Stimulated activated CD4-positive, alpha-beta T cell treated with anti-CD3 and anti-CD28 coated beads, Interleukin-12 subunit alpha, Interleukin-12 subunit beta, amount 100 ng/mL, for 48 hours (primary cell): ENCODE measurements at regions not wholly inside any gene's neighbourhood (a gene's known extent, or its start where the extent isn't known, plus 50 kb on each side); places are given as distances from the start of the nearest gene placed in this dataset.
A peak's percentile ranks its signal among the peaks of the same experiment; 100 is the strongest.

Experiments
- DNase-seq, 3 donors: peaks; one replicate each; pipeline ENCODE4 v3.0.0-alpha.2; 2020; ENCODE audit warnings: low read depth in 2 of 3, low spot score in 1 of 3

DNA sequence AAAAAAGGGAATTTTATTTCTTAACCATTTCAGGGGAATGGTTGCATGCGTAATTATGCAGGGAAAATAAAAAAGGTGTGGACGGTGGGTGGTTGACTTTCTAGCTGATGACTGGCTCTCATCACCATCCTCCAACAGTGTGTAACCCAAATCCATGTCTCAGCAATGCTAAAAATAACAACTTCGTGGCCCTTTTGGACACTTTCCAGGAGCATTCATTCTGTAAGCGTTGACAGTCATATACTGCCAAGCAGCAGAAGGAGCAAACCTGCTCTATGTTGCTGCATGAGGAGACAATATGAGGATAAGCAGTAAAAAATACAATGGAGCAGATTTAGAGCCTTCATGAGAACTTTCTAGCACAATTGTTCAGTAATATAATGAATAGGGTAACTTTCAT is 189.1 kb downstream of the ANXA2 start:
- no peak for DNase-seq

DNA sequence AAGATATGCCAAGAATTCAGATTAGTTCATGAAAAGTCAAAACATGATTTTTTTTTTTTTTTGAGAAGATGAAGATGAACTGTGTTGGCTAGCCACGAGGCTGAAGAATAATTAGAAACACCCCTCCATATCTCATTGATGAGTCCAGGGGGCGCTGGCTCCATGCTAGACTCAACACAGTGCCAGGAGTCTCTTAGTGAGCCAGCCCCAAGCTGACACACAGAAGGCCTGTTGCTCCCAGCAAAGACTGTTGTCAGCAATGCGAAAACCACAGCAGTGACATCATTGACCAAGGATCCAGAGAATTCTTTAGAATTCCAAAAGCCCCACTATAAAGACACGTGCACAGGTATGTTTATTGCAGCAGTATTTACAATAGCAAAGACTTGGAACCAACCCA is 185.2 kb downstream of the ANXA2 start:
- DNase-seq = no peak

DNA sequence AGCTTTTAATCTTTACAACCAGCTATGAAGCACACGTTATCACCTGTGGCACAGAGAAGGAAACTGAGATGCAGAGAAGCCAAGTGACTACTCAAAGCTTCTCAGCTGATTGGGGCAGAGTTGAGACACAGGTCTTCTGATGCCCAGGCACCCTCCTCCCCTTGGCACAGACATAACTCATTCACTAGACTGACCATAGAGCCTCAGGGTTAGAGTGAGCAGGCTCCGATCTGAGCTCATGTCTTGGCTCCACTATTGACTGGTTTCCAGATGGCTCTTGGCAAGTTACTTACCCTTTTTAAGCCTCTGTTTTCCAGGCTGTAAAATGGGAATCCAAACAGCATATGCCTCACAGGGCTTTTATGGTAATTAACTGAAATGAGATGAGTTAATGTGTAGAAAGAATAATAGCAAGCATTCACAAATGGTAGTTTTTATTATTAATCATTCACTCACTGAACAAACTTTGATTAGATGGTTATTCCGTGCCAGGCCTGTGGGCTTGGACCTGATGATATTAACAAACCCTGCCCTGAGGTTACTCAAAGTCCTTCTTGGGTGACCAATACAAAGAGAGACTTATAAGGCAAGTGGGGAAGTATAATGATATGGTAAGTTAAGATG is 184.3 kb downstream of the ANXA2 start:
- DNase-seq = no peak

DNA sequence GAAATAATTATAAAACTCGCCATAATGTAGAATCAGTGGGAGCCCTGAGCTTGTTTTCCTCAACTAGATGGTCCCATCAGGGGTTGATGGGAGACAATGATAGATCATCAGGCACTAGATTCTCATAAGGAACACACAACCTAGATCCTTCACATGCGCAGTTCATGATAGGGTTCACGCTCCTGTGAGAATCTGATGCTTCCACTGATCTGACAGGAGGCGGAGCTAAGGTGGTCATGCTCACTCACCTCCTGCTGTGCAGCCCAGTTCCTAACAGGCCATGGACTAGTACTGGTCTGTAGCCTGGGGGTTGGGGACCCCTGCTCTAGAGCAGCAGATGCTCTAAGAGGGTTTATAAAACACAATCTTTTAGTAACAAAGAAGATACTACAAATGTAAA is 183.6 kb downstream of the ANXA2 start:
- no peak for DNase-seq

DNA sequence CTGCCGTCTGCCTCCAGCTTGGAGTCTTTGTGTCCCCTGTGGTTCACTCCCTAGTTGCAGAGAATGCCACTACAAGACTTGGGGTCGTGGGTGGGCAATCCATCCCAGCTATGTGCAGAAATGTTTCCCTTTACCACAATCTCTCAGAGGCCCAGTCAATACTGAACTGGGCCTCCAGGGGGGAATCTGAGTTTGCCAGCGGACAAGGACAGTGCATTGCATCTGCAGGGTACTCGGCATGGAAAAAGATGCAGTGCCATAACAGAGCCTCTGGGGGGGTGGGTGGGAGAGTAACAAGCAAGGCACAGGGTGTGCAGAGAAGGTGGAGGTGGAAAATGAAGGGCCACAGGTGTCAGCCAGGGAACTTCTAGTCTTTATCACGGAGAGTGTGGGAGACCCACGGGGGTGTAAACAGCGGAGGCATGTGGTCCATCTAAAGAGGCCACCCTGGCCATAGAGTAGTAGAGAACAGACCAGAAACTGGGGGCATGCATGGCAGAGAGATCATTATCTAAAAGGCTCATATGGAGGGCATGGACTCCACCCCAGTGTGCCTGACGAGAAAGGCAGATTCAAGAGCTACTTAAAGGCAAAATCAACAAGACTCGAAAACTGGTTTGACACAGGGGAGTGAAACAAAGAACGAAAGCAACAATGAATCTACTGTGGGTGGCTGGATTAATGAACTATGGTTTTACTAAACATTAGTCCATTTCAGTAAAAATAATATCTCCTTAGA is 182.4 kb downstream of the ANXA2 start:
- no peak for DNase-seq

DNA sequence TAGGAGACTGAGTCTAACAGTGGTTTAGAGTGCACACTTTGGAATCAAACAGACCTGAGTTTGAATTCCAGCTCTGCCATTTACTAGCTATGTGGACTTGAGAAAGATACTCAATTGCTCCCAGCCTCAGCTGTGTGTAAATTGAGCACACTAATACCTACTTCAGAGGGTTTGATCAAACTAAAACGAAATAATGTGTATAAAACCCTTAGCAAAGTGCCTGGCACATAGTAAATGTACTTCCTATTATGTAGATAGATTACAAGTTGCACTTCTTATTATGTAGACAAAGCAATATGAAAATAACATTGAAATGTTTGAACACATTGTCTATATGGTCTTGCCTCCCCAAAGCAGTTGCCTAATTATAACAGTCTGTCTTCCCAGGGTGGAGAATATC is 180.6 kb downstream of the ANXA2 start:
- DNase-seq = no peak

DNA sequence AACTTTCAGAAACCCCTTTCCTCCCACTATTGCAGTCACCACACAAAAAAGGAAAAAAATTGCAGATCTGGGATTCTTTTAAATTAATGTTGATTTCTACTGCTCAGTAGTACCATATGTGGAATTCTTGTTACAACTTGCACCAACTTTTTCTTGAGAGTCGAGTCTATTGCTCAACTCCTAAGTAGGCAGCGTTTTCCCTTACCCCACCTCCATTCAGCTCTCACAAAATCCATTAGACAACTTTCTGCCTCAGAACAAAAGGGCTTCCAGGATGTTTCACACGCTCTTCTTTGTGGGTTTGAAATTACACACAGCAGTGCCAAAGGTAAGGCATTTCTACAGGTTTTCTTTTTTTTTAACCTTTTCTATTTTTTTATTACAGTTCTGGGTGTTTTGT is 179.5 kb downstream of the ANXA2 start:
- DNase-seq = no peak

DNA sequence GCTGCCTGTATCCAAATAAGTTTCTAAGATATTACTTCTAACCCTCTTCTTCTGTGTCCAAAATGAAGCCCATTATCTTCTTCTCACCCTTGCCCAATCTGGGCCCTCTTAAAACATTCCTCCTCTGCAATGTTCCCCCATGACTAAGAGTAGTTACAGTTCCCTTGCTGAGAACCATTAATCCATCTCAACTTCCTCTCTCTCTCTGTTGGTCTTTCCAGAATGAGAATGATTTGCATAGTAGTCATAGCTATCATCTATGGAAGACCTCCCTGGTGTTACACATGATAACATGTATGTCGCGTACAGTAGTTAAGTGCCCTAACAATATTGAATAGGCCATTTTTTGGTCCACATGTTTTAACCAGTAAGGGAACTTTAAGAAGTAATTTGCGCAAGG is 177.9 kb downstream of the ANXA2 start:
- DNase-seq = no peak

DNA sequence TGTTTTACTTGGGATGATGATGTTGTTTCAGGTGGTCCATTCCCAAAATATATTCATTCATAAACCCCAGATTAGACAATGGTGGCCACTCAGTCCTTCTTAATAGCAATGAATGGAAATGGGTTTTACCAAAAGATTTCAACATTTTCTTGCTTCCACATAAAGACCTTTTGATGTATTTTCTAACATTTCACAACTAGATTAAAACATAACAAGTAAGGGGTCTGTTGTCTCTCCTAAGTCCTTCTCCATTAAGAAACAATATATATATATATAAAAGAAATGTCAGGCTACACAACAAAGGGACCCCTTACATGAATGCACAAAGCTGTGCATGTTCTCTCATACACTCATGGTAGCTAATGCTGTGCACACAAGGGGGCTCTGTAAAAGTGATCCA is 176.4 kb downstream of the ANXA2 start:
- DNase-seq = no peak

DNA sequence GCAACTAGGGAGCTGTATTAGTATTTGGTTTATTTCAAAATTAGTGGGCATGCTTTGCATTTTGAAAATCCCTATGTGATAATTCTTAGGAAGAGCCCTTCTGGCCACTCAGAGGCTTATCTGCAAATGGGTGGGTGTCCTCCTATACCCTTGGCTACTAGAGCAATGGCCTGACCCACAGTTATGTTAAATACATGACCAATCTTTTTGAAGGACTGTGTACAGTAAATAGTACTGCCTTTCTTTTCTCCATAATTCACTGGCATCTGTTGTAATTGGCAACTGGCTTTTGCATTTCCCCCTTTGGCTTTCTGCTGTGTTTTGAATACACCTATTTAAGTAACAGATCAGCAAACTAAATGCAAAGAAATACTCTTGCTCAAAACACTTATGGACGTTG is 175.4 kb downstream of the ANXA2 start:
- DNase-seq = no peak

DNA sequence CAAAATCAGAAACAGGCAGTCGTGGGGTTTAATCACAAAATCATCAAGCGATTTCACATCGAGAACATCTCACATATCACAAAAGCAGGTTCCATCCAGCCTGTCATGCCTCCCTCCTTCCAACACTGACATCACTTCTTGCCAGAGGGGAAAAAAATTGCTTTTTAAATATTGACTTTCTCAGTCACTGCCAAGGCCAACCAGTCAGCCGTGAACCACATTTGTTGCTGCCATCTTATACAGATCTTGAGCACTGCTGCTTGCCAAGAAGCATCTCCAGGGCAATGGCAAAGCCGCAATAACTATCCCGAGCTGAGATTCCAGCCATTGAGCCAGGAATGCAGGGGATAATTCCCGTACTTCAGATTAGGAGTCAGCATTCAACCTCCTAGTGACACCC is 174.6 kb downstream of the ANXA2 start:
- no peak for DNase-seq

DNA sequence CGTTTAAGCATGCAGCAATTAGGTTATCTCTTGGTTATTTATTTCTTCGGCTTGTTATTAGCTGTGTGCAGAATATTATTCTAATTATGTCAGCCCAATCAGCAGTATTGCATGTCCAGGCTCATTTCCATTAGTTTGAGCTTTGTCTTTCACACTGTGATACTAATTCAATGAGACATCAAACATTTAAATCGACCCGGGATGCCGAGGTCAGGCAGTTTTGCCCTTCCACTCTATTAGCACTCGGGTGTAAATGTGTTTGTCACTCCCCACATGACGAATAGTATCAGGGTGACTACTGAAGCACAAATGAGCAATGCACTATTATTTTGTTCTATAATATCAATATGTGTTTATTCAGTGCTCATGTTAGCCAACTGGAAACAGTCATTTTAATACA is 170.9 kb downstream of the ANXA2 start:
- no peak for DNase-seq

DNA sequence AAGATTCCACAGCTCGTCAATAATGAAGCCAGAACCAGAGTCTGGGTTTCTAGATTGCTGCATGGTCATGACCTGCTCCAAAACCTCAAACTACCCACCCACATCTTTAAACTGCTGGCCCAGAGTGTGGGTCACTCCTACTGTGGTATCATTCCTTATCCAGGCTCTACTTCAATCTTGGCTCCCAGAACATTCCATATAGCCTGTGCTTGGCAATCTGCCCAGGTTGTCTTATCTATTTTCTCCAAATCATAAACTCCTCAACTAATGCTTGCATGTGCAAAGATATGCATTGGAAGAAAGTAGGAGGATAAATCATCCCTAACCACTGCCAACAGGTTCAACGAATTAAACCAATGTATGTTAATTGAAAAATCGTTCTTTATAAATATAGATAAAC is 169.7 kb downstream of the ANXA2 start:
- DNase-seq = no peak

DNA sequence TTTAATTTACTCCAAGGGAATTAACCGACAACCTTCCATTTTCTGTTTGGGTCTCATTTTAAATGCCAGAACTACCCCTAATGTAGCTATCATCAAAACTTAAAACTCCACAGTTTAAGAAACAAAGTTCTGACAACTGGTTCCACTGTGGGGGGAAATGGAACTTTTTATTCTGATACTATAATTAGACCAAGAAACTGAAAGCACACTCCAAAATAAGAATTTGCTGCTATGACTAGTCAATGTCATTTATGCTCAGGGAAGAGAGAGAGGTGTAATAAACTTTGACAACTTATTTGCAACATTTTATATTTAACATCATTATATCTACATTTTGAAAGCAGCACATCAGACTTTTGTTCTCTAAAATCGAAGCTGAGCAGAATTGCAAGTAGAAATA is 169.2 kb downstream of the ANXA2 start:
- DNase-seq = no peak

DNA sequence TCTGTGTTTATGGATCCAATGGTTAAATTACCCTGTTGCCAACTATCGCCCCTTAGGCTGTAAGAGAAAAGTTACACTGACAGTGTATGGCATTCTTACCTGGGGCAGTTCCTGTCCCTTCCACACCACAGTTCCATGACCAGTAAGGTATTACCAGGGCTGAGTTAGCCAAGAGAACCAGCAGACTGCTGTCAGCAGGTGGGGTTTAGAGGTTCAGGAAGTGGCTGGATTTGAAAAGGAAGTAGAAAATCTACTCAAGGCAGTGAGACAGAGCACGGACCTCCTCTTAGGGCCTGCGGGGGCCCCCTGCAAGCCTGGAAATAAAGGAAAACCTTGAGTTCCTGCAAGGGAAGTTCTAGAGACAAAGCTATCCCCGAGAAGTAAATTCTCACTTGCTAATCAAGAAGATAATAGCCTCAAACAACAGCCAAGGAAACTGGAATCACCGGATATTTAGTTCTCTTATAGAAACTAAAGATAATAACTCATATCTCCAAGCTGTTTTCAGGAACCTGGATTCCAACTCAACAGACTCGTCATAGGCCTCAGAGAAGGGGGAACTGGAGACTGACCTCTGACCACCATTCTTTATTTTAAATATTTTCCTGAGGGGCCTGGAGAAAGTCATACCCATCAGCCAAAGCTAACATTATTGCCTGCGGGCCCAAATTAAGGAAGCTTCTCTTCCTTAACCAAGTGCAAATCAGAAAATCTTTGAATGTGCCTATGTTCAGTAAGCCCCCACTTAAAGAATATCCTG is 161.7 kb downstream of the ANXA2 start:
- no peak for DNase-seq

DNA sequence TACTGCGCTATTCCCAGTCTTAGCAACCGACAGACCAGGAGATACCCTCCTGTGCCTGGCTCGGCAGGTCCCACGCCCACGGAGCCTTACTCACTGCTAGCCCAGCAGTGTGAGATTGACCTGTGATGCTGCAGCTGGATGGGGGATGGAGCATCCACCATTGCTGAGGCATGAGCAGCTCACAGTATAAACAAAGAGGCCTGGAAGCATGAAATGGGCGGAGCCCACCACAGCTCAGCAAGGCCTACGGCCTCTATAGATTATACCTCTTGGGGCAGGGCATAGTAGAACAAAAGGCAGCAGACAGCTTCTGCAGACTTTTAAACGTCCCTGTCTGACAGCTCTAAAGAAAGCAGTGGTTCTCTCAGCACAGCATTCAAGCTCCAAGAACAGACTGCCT is 160.3 kb downstream of the ANXA2 start:
- DNase-seq = no peak

DNA sequence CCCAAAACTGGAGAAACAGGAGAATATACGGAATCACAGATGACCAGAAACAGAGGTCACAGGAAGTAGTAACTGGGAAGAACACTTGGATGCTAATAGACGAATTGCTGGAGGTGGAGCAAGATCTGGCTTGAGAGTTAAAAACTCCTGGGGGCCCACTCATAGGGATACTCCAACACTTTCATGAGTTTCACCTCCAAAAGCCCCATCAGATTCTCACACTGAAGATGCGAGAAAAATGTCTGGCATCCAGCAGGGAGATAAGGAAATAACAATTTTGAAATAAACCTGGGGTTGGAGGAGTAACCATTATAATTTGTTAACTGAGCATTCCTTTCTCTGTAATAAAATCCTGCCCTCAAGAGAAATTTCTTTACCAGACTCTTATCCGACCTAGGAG is 154.0 kb downstream of the ANXA2 start:
- DNase-seq = no peak

DNA sequence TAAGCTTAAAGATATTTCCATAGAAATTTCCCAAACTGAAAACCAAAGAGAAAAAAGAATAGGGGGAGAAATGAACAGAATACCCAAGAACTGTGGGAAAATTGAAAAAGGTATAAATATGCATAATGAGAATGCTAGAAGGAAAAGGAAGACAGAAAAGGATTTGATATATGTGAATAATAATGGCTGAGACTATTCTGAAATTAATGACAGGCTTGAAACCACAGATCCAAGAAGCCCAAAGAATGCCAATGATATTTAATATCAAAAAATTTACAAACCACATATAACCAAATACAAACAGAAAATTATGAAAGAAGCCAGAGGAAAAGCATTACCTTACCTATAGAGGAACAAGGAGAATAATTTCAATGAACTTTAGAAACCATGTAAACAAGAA is 153.0 kb downstream of the ANXA2 start:
- DNase-seq = no peak

DNA sequence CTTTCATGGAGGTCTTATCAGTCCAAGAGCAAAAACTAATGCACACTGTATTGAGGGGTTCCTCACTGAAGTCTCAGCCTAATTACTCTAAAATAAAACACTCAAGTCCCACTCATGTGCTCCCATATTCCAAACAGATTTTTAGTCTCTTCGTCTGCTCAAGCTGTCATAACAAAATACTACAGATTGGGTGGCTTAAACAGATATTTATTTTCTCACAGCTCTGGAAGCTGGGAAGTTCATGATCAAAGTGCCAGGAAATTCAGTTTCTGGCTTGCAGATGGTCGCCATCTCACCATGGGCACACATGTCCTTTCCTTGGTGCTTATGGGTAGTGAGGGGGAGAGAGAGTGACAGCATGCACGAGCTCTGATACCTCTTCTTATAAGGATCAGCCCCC is 147.5 kb downstream of the ANXA2 start:
- no peak for DNase-seq

DNA sequence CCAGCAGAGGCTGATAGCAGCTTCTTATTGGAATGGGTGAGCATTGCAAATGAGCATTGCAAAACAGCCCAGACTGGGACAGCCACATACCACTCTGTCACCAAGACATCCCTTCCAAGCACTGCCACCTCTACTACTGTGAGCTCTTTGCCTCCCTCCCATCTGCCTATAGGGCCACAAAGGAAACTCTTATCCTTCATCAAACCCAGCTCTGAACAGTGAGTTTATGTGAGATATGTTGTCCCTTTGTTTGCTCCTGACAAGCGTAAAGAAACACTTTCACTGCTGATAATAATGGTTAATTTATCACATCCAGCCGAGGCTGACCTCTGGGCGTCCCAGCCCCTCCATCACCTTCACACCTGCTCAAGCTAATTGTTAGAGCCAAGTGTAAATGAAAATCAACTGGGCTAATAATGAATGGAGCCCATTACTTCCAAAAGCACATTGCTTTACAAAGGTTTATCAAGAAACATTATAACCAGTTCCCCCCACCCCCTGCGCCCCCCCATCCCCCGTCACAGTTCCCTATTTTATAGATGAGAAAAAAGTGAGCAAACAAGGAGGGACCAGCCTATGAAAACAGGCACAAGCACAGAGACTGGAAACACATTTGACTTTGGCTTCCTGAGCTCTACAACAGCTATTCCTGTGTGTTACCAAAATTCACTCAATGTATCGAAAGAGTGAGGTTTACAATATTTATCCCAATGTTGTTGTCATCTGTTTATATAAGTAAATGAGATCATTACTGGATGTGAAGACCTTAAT is 146.3 kb downstream of the ANXA2 start:
- no peak for DNase-seq

DNA sequence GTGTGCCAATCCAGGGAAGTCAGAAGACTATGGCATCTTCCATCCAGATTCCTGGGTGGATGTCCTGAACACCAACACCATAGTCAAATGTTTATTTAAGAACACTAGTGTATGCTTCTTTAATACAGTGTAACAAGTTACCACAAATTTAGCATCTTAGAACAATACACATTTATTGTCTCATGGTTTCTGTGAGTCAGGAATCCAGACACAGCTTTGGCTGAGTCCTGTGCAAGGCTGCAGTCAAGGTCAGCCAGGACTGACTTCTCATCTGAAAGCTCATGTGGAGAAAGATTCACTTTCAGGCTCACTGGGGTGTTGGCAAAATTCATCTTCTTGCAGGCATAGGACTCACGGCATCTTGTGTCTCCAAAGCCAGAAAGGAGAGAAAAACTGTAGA is 143.4 kb downstream of the ANXA2 start:
- DNase-seq = no peak

DNA sequence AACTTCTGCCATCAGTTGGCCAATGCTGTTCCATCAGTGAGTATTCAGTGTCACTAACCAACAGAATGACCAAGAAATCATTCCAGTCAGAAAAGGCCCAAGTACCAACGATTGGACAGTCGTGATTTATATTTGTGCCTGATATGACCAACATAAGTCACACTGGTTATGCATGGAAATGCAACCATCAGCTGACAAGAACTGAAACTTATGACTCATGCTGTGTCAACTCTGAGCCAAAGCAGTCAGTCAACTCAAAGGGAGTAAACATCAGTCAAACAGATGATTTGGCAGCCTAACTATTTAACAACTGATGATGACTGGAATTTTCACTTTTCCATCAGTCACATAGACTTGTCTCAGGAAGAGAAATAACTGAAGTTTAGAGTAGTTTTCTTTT is 142.4 kb downstream of the ANXA2 start:
- peak in 2 of 3 donors; percentile 7 to 47 for DNase-seq
